ENCODE measurements at regions not wholly inside any gene's neighbourhood (a gene's known extent, or its start where the extent isn't known, plus 50 kb on each side); places are given as distances from the start of the nearest gene placed in this dataset.

DNA sequence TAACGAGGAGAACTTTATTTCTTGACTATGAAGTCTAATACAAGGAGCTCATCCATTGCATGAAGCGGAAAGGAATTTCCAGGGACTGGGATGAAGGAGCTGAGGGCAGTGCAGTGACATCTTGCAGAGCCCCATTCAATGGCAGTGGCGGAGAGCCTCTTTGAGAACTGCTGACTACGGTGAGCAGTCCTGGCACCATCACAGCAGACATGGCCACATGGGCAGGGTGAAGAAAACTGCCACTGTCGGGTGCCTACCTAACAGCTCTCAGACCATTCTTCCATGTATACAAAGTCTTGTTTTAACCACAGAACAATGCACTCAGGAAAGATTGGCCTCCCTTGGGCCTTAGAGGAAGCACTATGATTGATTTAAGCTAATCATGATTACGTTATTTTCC, 506.1 kb upstream of the DCC start:
- no peak for DNase-seq
- H3K79me2 ChIP-seq (ENCODE audit: insufficient read depth, low read length): no peaks in the 10 kb centered on the region
- no peak overlapping the region for H3K23ac ChIP-seq (ENCODE audit: insufficient read length, low read depth, low read length)
- Mint-ChIP-seq H3K9me3 (peaks cover 8 to 9% of the 10 kb centered on the region in 2 experiments; a peak in 4 of 5 replicates), H3K36me3 (ENCODE audit: insufficient read depth in 1 of 3, low read depth in 3 of 3) (peaks cover 0 to 4% (median 2%) of the 10 kb centered on the region in 3 experiments; a peak in 2 of 7 replicates), H3K4me3 (no peak overlapping the region), H3K27ac (no peak overlapping the region), H3K27me3 (ENCODE audit: low read depth) (no peaks in the 10 kb centered on the region; the same call in 1 of the 2 replicates), H3K4me1 (no peaks in the 10 kb centered on the region; a peak in 2 of 4 replicates)
- H2AK5ac ChIP-seq (ENCODE audit: insufficient read length, low read length): no peak overlapping the region
- H3K56ac ChIP-seq (ENCODE audit: insufficient read length, low read depth, low read length): no peak overlapping the region
- H3K4me1 ChIP-seq (ENCODE audit: insufficient read depth, low read length): no peaks in the 10 kb centered on the region
- H4K20me1 ChIP-seq (ENCODE audit: control insufficient read depth, insufficient read depth, insufficient read length): no peaks in the 10 kb centered on the region
- H3K4ac ChIP-seq (ENCODE audit: low read depth, low read length): no peak overlapping the region
- H2BK5ac ChIP-seq (ENCODE audit: insufficient read length, low read length): no peak overlapping the region
- WGBS (ENCODE audit: extremely low coverage, insufficient read length, low lambda C conversion rate): no CpG with 5 or more reads among the region's 6 CpGs
- no peaks in the 10 kb centered on the region for H3K79me1 ChIP-seq (ENCODE audit: insufficient read depth, low read depth, low read length, poor library complexity, severe bottlenecking)
- no peak overlapping the region for H3K18ac ChIP-seq (ENCODE audit: insufficient read length, low read depth, low read length)
- H2AFZ ChIP-seq (ENCODE audit: low read length): no peak overlapping the region
- H3K23me2 ChIP-seq (ENCODE audit: insufficient read length, low read depth, low read length, poor library complexity, severe bottlenecking): no peaks in the 10 kb centered on the region
- H3K4me2 ChIP-seq (ENCODE audit: insufficient read depth, insufficient read length, low read length): no peak overlapping the region
- H4K91ac ChIP-seq (ENCODE audit: insufficient read length, low read depth, low read length): no peak overlapping the region
- no peak overlapping the region for H3T11ph ChIP-seq (ENCODE audit: low read length)
- no peak overlapping the region for H4K8ac ChIP-seq (replicated peaks; ENCODE audit: insufficient read length, low read depth, low read length)
- TF ChIP-seq, protein P1, sequence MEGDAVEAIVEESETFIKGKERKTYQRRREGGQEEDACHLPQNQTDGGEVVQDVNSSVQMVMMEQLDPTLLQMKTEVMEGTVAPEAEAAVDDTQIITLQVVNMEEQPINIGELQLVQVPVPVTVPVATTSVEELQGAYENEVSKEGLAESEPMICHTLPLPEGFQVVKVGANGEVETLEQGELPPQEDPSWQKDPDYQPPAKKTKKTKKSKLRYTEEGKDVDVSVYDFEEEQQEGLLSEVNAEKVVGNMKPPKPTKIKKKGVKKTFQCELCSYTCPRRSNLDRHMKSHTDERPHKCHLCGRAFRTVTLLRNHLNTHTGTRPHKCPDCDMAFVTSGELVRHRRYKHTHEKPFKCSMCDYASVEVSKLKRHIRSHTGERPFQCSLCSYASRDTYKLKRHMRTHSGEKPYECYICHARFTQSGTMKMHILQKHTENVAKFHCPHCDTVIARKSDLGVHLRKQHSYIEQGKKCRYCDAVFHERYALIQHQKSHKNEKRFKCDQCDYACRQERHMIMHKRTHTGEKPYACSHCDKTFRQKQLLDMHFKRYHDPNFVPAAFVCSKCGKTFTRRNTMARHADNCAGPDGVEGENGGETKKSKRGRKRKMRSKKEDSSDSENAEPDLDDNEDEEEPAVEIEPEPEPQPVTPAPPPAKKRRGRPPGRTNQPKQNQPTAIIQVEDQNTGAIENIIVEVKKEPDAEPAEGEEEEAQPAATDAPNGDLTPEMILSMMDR (conservative IDR thresholded peaks at IDR 0.05): no peak
- no peaks in the 10 kb centered on the region for H3K27me3 ChIP-seq (ENCODE audit: insufficient read depth, low read length)
- H2BK120ac ChIP-seq (ENCODE audit: low read depth, low read length, poor library complexity, severe bottlenecking): no peak overlapping the region
- no peaks in the 10 kb centered on the region for H3K9me3 ChIP-seq (ENCODE audit: control insufficient read depth, low read depth, low read length)
- no peak overlapping the region for H2BK12ac ChIP-seq (ENCODE audit: insufficient read length, low read depth, low read length)
- no peak overlapping the region for H4K5ac ChIP-seq (ENCODE audit: insufficient read length, low read depth, low read length)
- H3K14ac ChIP-seq (ENCODE audit: insufficient read depth, low read length): no peak overlapping the region
- no peak overlapping the region for H3K27ac ChIP-seq (ENCODE audit: insufficient read length, low read depth, low read length)
- no peak overlapping the region for H2BK20ac ChIP-seq (ENCODE audit: low read depth, low read length, poor library complexity, severe bottlenecking)
- no peak overlapping the region for H2BK15ac ChIP-seq (ENCODE audit: low read depth, low read length)
- H3K9ac ChIP-seq (ENCODE audit: extremely low read depth, insufficient read length, low read length): no peak overlapping the region
